CD4-positive, alpha-beta T cell (primary cell): ENCODE measurements at regions not wholly inside any gene's neighbourhood (a gene's known extent, or its start where the extent isn't known, plus 50 kb on each side); places are given as distances from the start of the nearest gene placed in this dataset.

ENCODE experiments used
- ATAC-seq: fragments of 200-7000 bp; cut with Tn5 transposase; one replicate; pipeline ENCODE4 v1.10.0; 2022; ENCODE audit warnings: mild to moderate bottlenecking; ENCODE audit not compliant: poor library complexity
- CTCF ChIA-PET: fragments of 350-600 bp; sonication (Branson Sonifier 250); formaldehyde crosslinking; loops from one replicate; lab custom pipeline; 2021; ENCODE audit warnings: antibody characterized with exemption, inconsistent platforms; lab: Charles Lee
- POLR2A ChIA-PET: fragments of 350-600 bp; sonication (Branson Sonifier 250); formaldehyde crosslinking; loops from one replicate; lab custom pipeline; 2021; ENCODE audit warnings: antibody characterized with exemption, inconsistent platforms; lab: Charles Lee
- DNase-seq, 14 experiments: peaks; one replicate each; pipeline ENCODE4 v3.0.0-alpha.2; 2013 to 2020; ENCODE audit warnings: mixed read lengths in 2 of 14
- H3K27ac ChIP-seq, 2 donors: one replicate each; pipeline versions ENCODE4 v1.5.1 to v1.7.0; 2013; ENCODE audit warnings: low read length in 2 of 2, low read depth in 1 of 2, mild to moderate bottlenecking in 1 of 2
- H3K27me3 ChIP-seq, 2 experiments: 1 replicate in 1 of 2; 2 replicates in 1 of 2; pipeline versions ENCODE4 v1.6.1 to v1.7.0; 2013; ENCODE audit warnings: low read length in 2 of 2, control low read depth in 1 of 2, mild to moderate bottlenecking in 1 of 2, moderate library complexity in 1 of 2; ENCODE audit not compliant: insufficient read depth in 2 of 2, control insufficient read depth in 1 of 2
- H3K36me3 ChIP-seq: one replicate; pipeline ENCODE4 v1.6.1; 2013; ENCODE audit warnings: low read length, control low read depth; ENCODE audit not compliant: insufficient read depth
- H3K4me1 ChIP-seq: one replicate; pipeline ENCODE4 v1.6.1; 2013; ENCODE audit warnings: low read length, control low read depth; ENCODE audit not compliant: insufficient read depth
- H3K4me3 ChIP-seq: one replicate; pipeline ENCODE4 v1.5.1; 2013; ENCODE audit warnings: mild to moderate bottlenecking, low read length, moderate library complexity
- H3K9me3 ChIP-seq, 2 experiments: 1 replicate in 1 of 2; 2 replicates in 1 of 2; pipeline versions ENCODE4 v1.6.1 to v1.7.0; 2013; ENCODE audit warnings: low read length in 2 of 2, mild to moderate bottlenecking in 2 of 2, control low read depth in 1 of 2, moderate library complexity in 1 of 2; ENCODE audit not compliant: control insufficient read depth in 1 of 2, insufficient read depth in 1 of 2
- H3K27ac Mint-ChIP-seq: one replicate; pipeline ENCODE4 v1.8.0; 2020; ENCODE audit warnings: mixed read lengths
- H3K27me3 Mint-ChIP-seq: one replicate; pipeline ENCODE4 v1.8.0; 2021; ENCODE audit warnings: mixed read lengths
- H3K36me3 Mint-ChIP-seq: one replicate; pipeline ENCODE4 v1.8.0; 2021; ENCODE audit warnings: low read depth, mixed read lengths
- H3K4me1 Mint-ChIP-seq: one replicate; pipeline ENCODE4 v1.8.0; 2021; ENCODE audit warnings: low read depth, mixed read lengths
- H3K4me3 Mint-ChIP-seq: one replicate; pipeline ENCODE4 v1.8.0; 2020; ENCODE audit warnings: mild to moderate bottlenecking, mixed read lengths
- H3K9me3 Mint-ChIP-seq: one replicate; pipeline ENCODE4 v1.8.0; 2020; ENCODE audit warnings: mixed read lengths
- CTCF ChIP-seq: fragments of 200-600 bp; IDR thresholded peaks from one replicate; pipeline ENCODE4 v1.8.0; 2022; ENCODE audit warnings: antibody characterized with exemption, mild to moderate bottlenecking
- intact Hi-C, 2 experiments: fragments of 100-400 bp; cut with DNase I in 1 of 2; cut with micrococcal nuclease in 1 of 2; formaldehyde crosslinking; loops; one replicate each; pipeline versions ENCODE4 v1.15.1 to v1.9.0; 2023 to 2025; cut with DNase I, micrococcal nuclease

- CTCF ChIA-PET = no interaction called here
- Histone ChIP-seq H3K4me3 (no peak overlapping the region), H3K4me1 (no peaks in the 10 kb centered on the region), H3K36me3 (no peaks in the 10 kb centered on the region), H3K27me3 (no peaks in the 10 kb centered on the region), H3K9me3 (peaks cover 0 to 56% of the 10 kb centered on the region in 2 experiments), H3K27ac (no peak overlapping the region)
- H3K4me1 Mint-ChIP-seq = no peaks in the 10 kb centered on the region
- H3K36me3 Mint-ChIP-seq = no peaks in the 10 kb centered on the region
- H3K27ac Mint-ChIP-seq = no peak overlapping the region
- POLR2A ChIA-PET = no interaction called here
- TF ChIP-seq CTCF = no peak
- no peaks in the 10 kb centered on the region for H3K9me3 Mint-ChIP-seq
- H3K27me3 Mint-ChIP-seq = no peaks in the 10 kb centered on the region
- no peak overlapping the region for H3K4me3 Mint-ChIP-seq
- ATAC-seq = no peak
- DNase-seq = no peak
- intact Hi-C loops = no loop called here
Observed at GRCh38 chr5:4226565-4226964, 630.9 kb downstream of the IRX1 start.

- no peaks in the 10 kb centered on the region for H3K27me3 Mint-ChIP-seq
- no peak overlapping the region for H3K27ac Mint-ChIP-seq
- H3K9me3 ChIP-seq = peaks cover 0 to 37% of the 10 kb centered on the region in 2 experiments
- no peaks in the 10 kb centered on the region for H3K4me1 Mint-ChIP-seq
- intact Hi-C loops = no loop called here
- H3K4me3 Mint-ChIP-seq = no peak overlapping the region
- H3K4me1 ChIP-seq = no peaks in the 10 kb centered on the region
- H3K27me3 ChIP-seq = no peaks in the 10 kb centered on the region
- peaks cover 9% of the 10 kb centered on the region for H3K9me3 Mint-ChIP-seq
- POLR2A ChIA-PET = no interaction called here
- ATAC-seq (no peak), DNase-seq (no peak)
- no peaks in the 10 kb centered on the region for H3K36me3 Mint-ChIP-seq
- no peak overlapping the region for H3K4me3 ChIP-seq
- H3K36me3 ChIP-seq = no peaks in the 10 kb centered on the region
- CTCF ChIA-PET = no interaction called here
- no peak overlapping the region for H3K27ac ChIP-seq
- TF ChIP-seq CTCF = no peak
Observed at GRCh38 chr5:4228708-4229107, 633.1 kb downstream of the IRX1 start.

- no peak overlapping the region for H3K4me3 Mint-ChIP-seq
- H3K4me1 Mint-ChIP-seq = no peaks in the 10 kb centered on the region
- ATAC-seq = no peak
- peaks cover 0 to 34% of the 10 kb centered on the region in 2 experiments for H3K9me3 ChIP-seq
- CTCF ChIA-PET = no interaction called here
- H3K27me3 Mint-ChIP-seq = no peaks in the 10 kb centered on the region
- no peaks in the 10 kb centered on the region for H3K4me1 ChIP-seq
- no peak overlapping the region for H3K4me3 ChIP-seq
- intact Hi-C loops = no loop called here
- POLR2A ChIA-PET = no interaction called here
- no peaks in the 10 kb centered on the region for H3K36me3 Mint-ChIP-seq
- no peak for DNase-seq
- H3K27ac ChIP-seq = no peak overlapping the region
- TF ChIP-seq CTCF = no peak
- peaks cover 10% of the 10 kb centered on the region for H3K9me3 Mint-ChIP-seq
- H3K27me3 ChIP-seq = no peaks in the 10 kb centered on the region
- no peaks in the 10 kb centered on the region for H3K36me3 ChIP-seq
- H3K27ac Mint-ChIP-seq = no peak overlapping the region
Observed at GRCh38 chr5:4229414-4230292, 634.0 kb downstream of the IRX1 start.
